Renal pelvis (tissue), 1 donor: ENCODE measurements at regions not wholly inside any gene's neighbourhood (a gene's known extent, or its start where the extent isn't known, plus 50 kb on each side); places are given as distances from the start of the nearest gene placed in this dataset.

Source experiments
- DNase-seq: peaks from one replicate; pipeline ENCODE4 v3.0.0-alpha.2; 2013

GRCh38 chr11:81422402-81422801, 1311.3 kb downstream of the FAM181B start:
- no peak for DNase-seq

- no peak for DNase-seq
Observed at GRCh38 chr11:81421251-81421860, 1312.3 kb downstream of the FAM181B start.

GRCh38 chr11:81420668-81421250, 1312.9 kb downstream of the FAM181B start:
- DNase-seq: no peak

GRCh38 chr11:81397316-81397715, 1336.3 kb downstream of the FAM181B start:
- peak; percentile 47 for DNase-seq

- no peak for DNase-seq
Observed at GRCh38 chr11:81394311-81394710, 1339.4 kb downstream of the FAM181B start.

GRCh38 chr11:81388326-81388725, 1345.3 kb downstream of the FAM181B start:
- DNase-seq: no peak

- DNase-seq: no peak
Observed at GRCh38 chr11:81380395-81380794, 1353.3 kb downstream of the FAM181B start.

- no peak for DNase-seq
Observed at GRCh38 chr11:81377418-81377817, 1356.2 kb downstream of the FAM181B start.

GRCh38 chr11:81373986-81374385, 1359.7 kb downstream of the FAM181B start:
- no peak for DNase-seq

- DNase-seq: no peak
Observed at GRCh38 chr11:81368192-81368591, 1365.5 kb downstream of the FAM181B start.

GRCh38 chr11:81365496-81365895, 1368.2 kb downstream of the FAM181B start:
- no peak for DNase-seq

- DNase-seq: no peak
Observed at GRCh38 chr11:81359476-81359875, 1374.2 kb downstream of the FAM181B start.

GRCh38 chr11:81345609-81346008, 1388.1 kb downstream of the FAM181B start:
- DNase-seq: no peak

- no peak for DNase-seq
Observed at GRCh38 chr11:81342966-81343365, 1390.7 kb downstream of the FAM181B start.

- DNase-seq: no peak
Observed at GRCh38 chr11:81340225-81340624, 1393.4 kb downstream of the FAM181B start.

- no peak for DNase-seq
Observed at GRCh38 chr11:81339521-81339920, 1394.1 kb downstream of the FAM181B start.

GRCh38 chr11:81337756-81338155, 1395.9 kb downstream of the FAM181B start:
- no peak for DNase-seq

- peak; percentile 16 for DNase-seq
Observed at GRCh38 chr11:81332276-81332675, 1401.4 kb downstream of the FAM181B start.

- DNase-seq: peak; percentile 29
Observed at GRCh38 chr11:81331611-81332235, 1401.9 kb downstream of the FAM181B start.

- DNase-seq: peak; percentile 9
Observed at GRCh38 chr11:81331088-81331487, 1402.6 kb downstream of the FAM181B start.

GRCh38 chr11:81303038-81303664, 1430.5 kb downstream of the FAM181B start:
- DNase-seq: no peak

GRCh38 chr11:81301166-81301830, 1432.4 kb downstream of the FAM181B start:
- no peak for DNase-seq

- DNase-seq: no peak
Observed at GRCh38 chr11:81286959-81287358, 1446.7 kb downstream of the FAM181B start.
